Left colon (tissue), 2 donors: ENCODE measurements at regions not wholly inside any gene's neighbourhood (a gene's known extent, or its start where the extent isn't known, plus 50 kb on each side); places are given as distances from the start of the nearest gene placed in this dataset.

Experiments used
- ATAC-seq: fragments of 200-7000 bp; cut with Tn5 transposase; one replicate; pipeline ENCODE4 v1.9.1; 2020; ENCODE audit warnings: mild to moderate bottlenecking, moderate library complexity
- DNase-seq, 2 donors: peaks; one replicate each; pipeline ENCODE4 v3.0.0-alpha.2; 2020
- intact Hi-C, 2 donors: fragments of 100-400 bp; cut with DNase I in 1 of 2; cut with micrococcal nuclease in 1 of 2; formaldehyde crosslinking; loops; one replicate each; pipeline versions ENCODE4 v1.11.2 to v1.14.0; 2022; cut with DNase I, micrococcal nuclease
- donor health status: DM: no; HTN: no; CAD: no.
- donor health status: DM: yes; HTN: yes; CAD: no.

- no peak for DNase-seq
- intact Hi-C loops, result no loop called here
- no peak for ATAC-seq
These were observed 274.6 kb downstream of the EIPR1 start for GRCh38 chr2:3102922-3103569.

- ATAC-seq (no peak), DNase-seq (no peak)
- intact Hi-C loops, result no loop called here
These were observed 275.3 kb downstream of the EIPR1 start for GRCh38 chr2:3102081-3102921.

DNA sequence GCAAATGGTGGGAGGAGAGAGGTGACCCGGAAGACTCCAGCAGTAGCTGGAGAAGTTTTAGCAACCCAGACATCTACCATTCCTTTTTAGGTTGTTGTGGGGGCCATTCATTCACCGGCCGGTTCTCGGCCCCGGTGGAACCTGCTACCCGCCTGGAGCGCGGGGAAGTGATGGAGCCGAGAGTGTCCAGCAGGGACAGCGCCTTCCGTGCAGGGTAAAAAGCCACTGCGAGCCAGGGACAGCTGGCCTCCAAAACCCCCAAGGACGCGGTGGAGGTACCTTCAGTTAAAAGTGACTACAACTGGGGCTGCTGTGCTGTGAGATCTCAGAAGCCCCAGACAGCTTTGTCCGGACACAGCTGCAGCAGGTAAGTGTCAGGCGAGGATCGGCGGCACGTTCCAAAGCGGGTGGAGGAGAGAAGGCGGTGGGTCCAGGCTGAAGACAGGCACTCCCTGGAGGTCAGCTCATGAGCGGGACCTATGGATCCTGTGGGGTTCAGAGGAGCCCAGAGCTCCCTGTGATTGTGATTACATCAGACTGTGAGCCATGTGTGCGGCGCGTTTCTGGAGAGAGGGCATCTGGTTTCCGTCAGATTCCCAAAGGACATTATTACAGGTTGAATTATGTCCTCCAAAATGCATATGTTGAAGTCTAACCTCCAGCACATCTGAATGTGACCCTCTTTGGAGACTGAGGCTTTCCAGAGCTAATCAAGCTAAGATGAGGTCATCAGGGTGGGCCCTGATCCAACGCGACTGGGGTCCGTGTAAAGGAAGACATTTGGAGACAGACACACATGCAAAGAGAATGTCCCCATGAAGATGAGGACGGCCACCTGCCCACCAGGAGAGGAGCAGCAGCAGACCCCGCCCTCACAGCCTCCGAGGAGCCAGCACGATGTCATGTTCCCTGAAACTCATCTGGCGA is 276.3 kb downstream of the EIPR1 start:
- DNase-seq (no peak), ATAC-seq (no peak)
- intact Hi-C loops, result no loop called here

GRCh38 chr2:3100386-3100785 is 277.2 kb downstream of the EIPR1 start:
- intact Hi-C loops, result no loop called here

GRCh38 chr2:3099860-3100234 is 277.8 kb downstream of the EIPR1 start:
- ATAC-seq, result no peak

More at GRCh38 chr2:3100386-3100785, 277.2 kb downstream of the EIPR1 start:
- ATAC-seq (no peak), DNase-seq (no peak)

GRCh38 chr2:3099145-3099859 is 278.3 kb downstream of the EIPR1 start:
- no peak for DNase-seq
- intact Hi-C loops, result no loop called here
- ATAC-seq, result no peak

More at GRCh38 chr2:3099860-3100234, 277.8 kb downstream of the EIPR1 start:
- no peak for DNase-seq
- intact Hi-C loops, result no loop called here

GRCh38 chr2:3098231-3098630 is 279.4 kb downstream of the EIPR1 start:
- no peak for ATAC-seq
- intact Hi-C loops, result no loop called here
- no peak for DNase-seq

- intact Hi-C loops, result no loop called here
- DNase-seq (no peak), ATAC-seq (no peak)
These were observed 279.8 kb downstream of the EIPR1 start for GRCh38 chr2:3097804-3098203.

GRCh38 chr2:3094999-3095958 is 282.3 kb downstream of the EIPR1 start:
- ATAC-seq (no peak), DNase-seq (no peak)
- intact Hi-C loops, result no loop called here

DNA sequence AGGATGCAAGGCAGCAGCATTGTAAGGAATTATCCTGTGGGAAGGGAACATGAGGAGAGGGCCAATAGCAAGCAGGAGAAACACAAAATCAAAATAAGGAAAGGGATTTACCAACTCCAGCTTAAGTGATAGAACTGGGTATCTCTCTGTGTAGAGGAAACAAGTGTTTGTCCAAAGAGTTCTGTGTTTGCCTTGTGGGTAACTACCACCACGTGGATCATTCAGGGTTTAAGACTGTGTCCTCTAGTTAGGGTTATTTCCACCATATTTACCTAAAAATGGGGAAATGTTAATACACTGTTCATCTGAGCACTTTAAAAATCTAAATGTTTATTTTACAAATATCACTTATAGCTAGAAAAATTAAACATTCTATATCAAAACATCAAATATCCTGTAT is 283.3 kb downstream of the EIPR1 start:
- ATAC-seq, result no peak
- no peak for DNase-seq
- intact Hi-C loops, result no loop called here

DNA sequence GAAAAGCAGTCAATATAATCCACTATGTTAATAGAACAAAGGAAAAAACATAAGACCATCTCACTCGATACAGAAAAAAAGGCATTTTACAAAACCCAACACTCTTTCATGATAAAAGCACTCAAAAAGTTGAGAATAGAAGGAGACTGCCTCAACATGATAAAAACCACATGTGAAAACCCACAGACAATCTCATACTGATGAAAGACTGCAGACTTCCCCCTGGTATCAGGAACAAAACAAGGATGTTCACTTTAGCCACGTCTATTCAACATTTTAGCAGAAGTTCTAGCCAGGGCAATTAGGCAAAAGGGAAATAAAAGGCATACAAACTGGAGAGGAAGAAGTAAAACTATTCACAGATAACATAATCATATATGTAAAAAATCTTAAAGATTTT is 285.9 kb downstream of the EIPR1 start:
- ATAC-seq (no peak), DNase-seq (no peak)
- intact Hi-C loops, result no loop called here

- intact Hi-C loops, result no loop called here
- no peak for ATAC-seq
These were observed 294.9 kb downstream of the EIPR1 start for GRCh38 chr2:3082705-3083104.

DNA sequence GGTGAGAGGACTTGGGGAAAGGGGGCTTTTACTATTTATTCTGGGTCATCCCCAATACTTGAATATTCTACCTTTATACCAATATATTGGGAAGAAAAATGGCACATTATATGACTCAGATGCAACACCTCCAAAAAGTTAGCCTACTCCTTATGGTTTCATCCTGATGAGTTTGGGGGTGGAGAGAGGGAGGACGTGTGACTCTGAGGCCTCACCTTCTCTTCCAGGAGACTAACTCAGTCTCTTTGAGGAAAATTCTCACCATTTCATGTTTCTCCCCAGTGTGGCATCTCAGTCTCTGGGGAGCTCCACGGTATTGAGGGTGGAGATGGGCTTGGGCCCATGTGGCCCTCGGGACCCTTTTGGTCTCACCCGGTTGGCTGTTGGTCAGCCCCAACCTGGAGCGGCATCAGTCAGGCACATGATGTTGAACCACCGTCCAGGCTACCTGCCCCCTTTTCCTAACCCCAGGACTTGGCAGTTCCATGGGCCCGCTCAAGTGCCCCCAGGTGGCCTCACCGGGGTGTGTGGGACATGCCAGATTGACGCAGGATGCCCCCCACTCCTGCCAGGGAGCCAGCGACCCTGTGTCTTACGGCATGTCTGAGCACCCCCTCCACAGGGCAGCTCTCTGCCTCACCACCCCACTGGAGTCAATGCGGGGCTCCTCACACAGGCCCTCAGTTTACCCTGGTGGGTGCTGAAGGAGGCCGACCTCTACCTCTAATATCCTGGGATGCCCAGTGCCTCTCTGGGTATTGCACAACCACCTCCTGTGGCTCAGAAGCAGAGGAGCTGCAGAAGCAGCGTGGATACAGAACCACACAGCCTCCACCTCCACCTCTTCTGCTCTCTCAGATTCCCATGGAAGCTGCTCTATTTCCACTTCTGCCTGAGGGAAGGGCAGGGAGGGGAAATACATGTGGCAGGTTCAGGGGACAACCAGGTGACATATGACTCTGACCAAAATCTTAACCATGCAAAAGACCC is 297.4 kb downstream of the EIPR1 start:
- intact Hi-C loops, result no loop called here
- no peak for ATAC-seq
- no peak for DNase-seq

More at GRCh38 chr2:3082705-3083104, 294.9 kb downstream of the EIPR1 start:
- no peak for DNase-seq

DNA sequence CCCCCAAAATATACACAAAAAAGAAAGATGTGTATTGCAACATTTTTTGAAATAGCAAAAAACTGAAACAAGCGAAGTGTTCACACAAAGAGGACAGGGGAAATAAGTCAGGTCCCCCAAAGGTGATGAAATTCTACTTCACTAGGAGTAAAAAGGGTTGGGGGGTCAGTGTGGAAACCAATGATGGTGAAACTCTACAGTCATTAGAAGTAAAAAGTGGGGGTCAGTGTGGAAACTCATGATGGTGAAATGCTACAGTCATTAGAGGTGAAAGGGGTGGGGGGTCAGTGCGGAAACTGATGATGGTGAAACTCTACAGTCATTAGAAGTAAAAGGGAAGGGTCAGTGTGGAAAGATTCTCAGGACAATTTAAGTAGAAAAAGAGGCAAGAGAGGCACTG is 298.2 kb downstream of the EIPR1 start:
- intact Hi-C loops, result no loop called here
- DNase-seq (no peak), ATAC-seq (no peak)

GRCh38 chr2:3078684-3079083 is 298.9 kb downstream of the EIPR1 start:
- ATAC-seq (no peak), DNase-seq (no peak)
- intact Hi-C loops, result no loop called here

GRCh38 chr2:3076848-3077642 is 300.6 kb downstream of the EIPR1 start:
- no peak for DNase-seq

More at GRCh38 chr2:3076848-3077642, 300.6 kb downstream of the EIPR1 start:
- intact Hi-C loops, result no loop called here
- ATAC-seq, result no peak
